Keratinocyte (primary cell): ENCODE measurements at regions not wholly inside any gene's neighbourhood (a gene's known extent, or its start where the extent isn't known, plus 50 kb on each side); places are given as distances from the start of the nearest gene placed in this dataset.

Source experiments
- EZH2 ChIP-seq: IDR thresholded peaks from one replicate; pipeline ENCODE4 v1.6.1; 2012; ENCODE audit warnings: inconsistent platforms, mild to moderate bottlenecking, low read length, moderate library complexity
- TF ChIP-seq, protein P1 (sequence below), 3 experiments: IDR thresholded peaks in 1 of 3; conservative IDR thresholded peaks in 1 of 3; optimal IDR thresholded peaks in 1 of 3; 2 replicates in 2 of 3; 3 replicates in 1 of 3; pipeline versions ENCODE3 to v1.5.1; 2011; ENCODE audit warnings: low read length in 3 of 3, mild to moderate bottlenecking in 3 of 3, moderate library complexity in 2 of 3, control low read depth in 1 of 3, inconsistent platforms in 1 of 3; ENCODE audit not compliant: insufficient read depth in 2 of 3; ENCODE audit errors: extremely low read depth in 1 of 3

- TF ChIP-seq, protein P1, sequence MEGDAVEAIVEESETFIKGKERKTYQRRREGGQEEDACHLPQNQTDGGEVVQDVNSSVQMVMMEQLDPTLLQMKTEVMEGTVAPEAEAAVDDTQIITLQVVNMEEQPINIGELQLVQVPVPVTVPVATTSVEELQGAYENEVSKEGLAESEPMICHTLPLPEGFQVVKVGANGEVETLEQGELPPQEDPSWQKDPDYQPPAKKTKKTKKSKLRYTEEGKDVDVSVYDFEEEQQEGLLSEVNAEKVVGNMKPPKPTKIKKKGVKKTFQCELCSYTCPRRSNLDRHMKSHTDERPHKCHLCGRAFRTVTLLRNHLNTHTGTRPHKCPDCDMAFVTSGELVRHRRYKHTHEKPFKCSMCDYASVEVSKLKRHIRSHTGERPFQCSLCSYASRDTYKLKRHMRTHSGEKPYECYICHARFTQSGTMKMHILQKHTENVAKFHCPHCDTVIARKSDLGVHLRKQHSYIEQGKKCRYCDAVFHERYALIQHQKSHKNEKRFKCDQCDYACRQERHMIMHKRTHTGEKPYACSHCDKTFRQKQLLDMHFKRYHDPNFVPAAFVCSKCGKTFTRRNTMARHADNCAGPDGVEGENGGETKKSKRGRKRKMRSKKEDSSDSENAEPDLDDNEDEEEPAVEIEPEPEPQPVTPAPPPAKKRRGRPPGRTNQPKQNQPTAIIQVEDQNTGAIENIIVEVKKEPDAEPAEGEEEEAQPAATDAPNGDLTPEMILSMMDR (optimal IDR thresholded peaks at IDR 0.05 in 1 of 3, IDR thresholded peaks at IDR 0.05 in 1 of 3, conservative IDR thresholded peaks at IDR 0.05 in 1 of 3; ENCODE audit: extremely low read depth in 1 of 3, insufficient read depth in 2 of 3, low read length in 3 of 3) = no peak
- TF ChIP-seq EZH2 = no peak
These were observed 344.2 kb upstream of the CYLC2 start for GRCh38 chr9:102650896-102651295.
